Stimulated activated effector memory CD8-positive, alpha-beta T cell treated with anti-CD3 and anti-CD28 coated beads, Interleukin-12 subunit alpha, Interleukin-12 subunit beta, amount 100 ng/mL, for 72 hours (primary cell): ENCODE measurements at regions not wholly inside any gene's neighbourhood (a gene's known extent, or its start where the extent isn't known, plus 50 kb on each side); places are given as distances from the start of the nearest gene placed in this dataset.

ENCODE experiments used
- ATAC-seq: fragments of 150-1000 bp; cut with Tn5 transposase; 2 replicates; pipeline ENCODE4 v1.10.0; 2021
- DNase-seq, 2 donors: peaks; one replicate each; pipeline ENCODE4 v3.0.0; 2021 to 2022; ENCODE audit warnings: low spot score in 2 of 2
- H3K27ac Mint-ChIP-seq: one replicate; pipeline ENCODE4 v1.8.0; 2022; ENCODE audit warnings: mild to moderate bottlenecking, mixed read lengths
- H3K36me3 Mint-ChIP-seq: one replicate; pipeline ENCODE4 v1.8.0; 2022; ENCODE audit warnings: mild to moderate bottlenecking, mixed read lengths
- H3K4me1 Mint-ChIP-seq: one replicate; pipeline ENCODE4 v1.8.0; 2022; ENCODE audit warnings: mixed read lengths
- H3K4me3 Mint-ChIP-seq: one replicate; pipeline ENCODE4 v1.8.0; 2022; ENCODE audit warnings: mild to moderate bottlenecking, mixed read lengths
- H3K9me3 Mint-ChIP-seq: one replicate; pipeline ENCODE4 v1.8.0; 2022; ENCODE audit warnings: mixed read lengths

- H3K36me3 Mint-ChIP-seq, result no peaks in the 10 kb centered on the region
- no peaks in the 10 kb centered on the region for H3K4me1 Mint-ChIP-seq
- no peak for DNase-seq
- no peak overlapping the region for H3K4me3 Mint-ChIP-seq
- H3K9me3 Mint-ChIP-seq, result no peaks in the 10 kb centered on the region
- no peak for ATAC-seq
- no peak overlapping the region for H3K27ac Mint-ChIP-seq
Measured at GRCh38 chr22:48321986-48322545, 1505.6 kb downstream of the BRD1 start.

GRCh38 chr22:48320683-48321451 is 1506.8 kb downstream of the BRD1 start:
- H3K27ac Mint-ChIP-seq, result no peak overlapping the region
- no peaks in the 10 kb centered on the region for H3K4me1 Mint-ChIP-seq
- DNase-seq (no peak), ATAC-seq (no peak)
- no peaks in the 10 kb centered on the region for H3K36me3 Mint-ChIP-seq
- H3K4me3 Mint-ChIP-seq, result no peak overlapping the region
- H3K9me3 Mint-ChIP-seq, result no peaks in the 10 kb centered on the region

GRCh38 chr22:48320048-48320682 is 1507.5 kb downstream of the BRD1 start:
- Mint-ChIP-seq H3K4me3 (no peak overlapping the region), H3K27ac (no peak overlapping the region), H3K4me1 (no peaks in the 10 kb centered on the region), H3K9me3 (no peaks in the 10 kb centered on the region), H3K36me3 (no peaks in the 10 kb centered on the region)
- ATAC-seq (no peak), DNase-seq (no peak)

- no peak for ATAC-seq
- DNase-seq, result no peak
- Mint-ChIP-seq H3K36me3 (no peaks in the 10 kb centered on the region), H3K4me1 (no peaks in the 10 kb centered on the region), H3K9me3 (no peaks in the 10 kb centered on the region), H3K27ac (no peak overlapping the region), H3K4me3 (no peak overlapping the region)
Measured at GRCh38 chr22:48319321-48320047, 1508.2 kb downstream of the BRD1 start.

GRCh38 chr22:48318575-48319320 is 1508.9 kb downstream of the BRD1 start:
- DNase-seq, result no peak
- Mint-ChIP-seq H3K27ac (no peak overlapping the region), H3K9me3 (no peaks in the 10 kb centered on the region), H3K36me3 (no peaks in the 10 kb centered on the region), H3K4me3 (no peak overlapping the region), H3K4me1 (no peaks in the 10 kb centered on the region)
- ATAC-seq, result no peak

GRCh38 chr22:48318173-48318572 is 1509.5 kb downstream of the BRD1 start:
- Mint-ChIP-seq H3K9me3 (peaks cover 5% of the 10 kb centered on the region), H3K4me1 (no peaks in the 10 kb centered on the region), H3K4me3 (no peak overlapping the region), H3K36me3 (no peaks in the 10 kb centered on the region), H3K27ac (no peak overlapping the region)
- ATAC-seq (no peak), DNase-seq (no peak)

- H3K4me1 Mint-ChIP-seq, result no peaks in the 10 kb centered on the region
- H3K36me3 Mint-ChIP-seq, result no peaks in the 10 kb centered on the region
- ATAC-seq, result peak; percentile 19
- H3K4me3 Mint-ChIP-seq, result no peak overlapping the region
- DNase-seq, result no peak
- H3K27ac Mint-ChIP-seq, result no peak overlapping the region
- peaks cover 8% of the 10 kb centered on the region for H3K9me3 Mint-ChIP-seq
Measured at GRCh38 chr22:48316257-48317250, 1511.1 kb downstream of the BRD1 start.

GRCh38 chr22:48315439-48316256 is 1512.0 kb downstream of the BRD1 start:
- no peak for ATAC-seq
- Mint-ChIP-seq H3K4me3 (no peak overlapping the region), H3K9me3 (peaks cover 11% of the 10 kb centered on the region)

GRCh38 chr22:48314073-48314472 is 1513.6 kb downstream of the BRD1 start:
- ATAC-seq (no peak), DNase-seq (no peak)
- Mint-ChIP-seq H3K4me1 (no peaks in the 10 kb centered on the region), H3K9me3 (peaks cover 11% of the 10 kb centered on the region), H3K27ac (no peak overlapping the region), H3K4me3 (no peak overlapping the region), H3K36me3 (no peaks in the 10 kb centered on the region)

More at GRCh38 chr22:48315439-48316256, 1512.0 kb downstream of the BRD1 start:
- no peaks in the 10 kb centered on the region for H3K36me3 Mint-ChIP-seq
- no peak overlapping the region for H3K27ac Mint-ChIP-seq
- no peaks in the 10 kb centered on the region for H3K4me1 Mint-ChIP-seq
- no peak for DNase-seq

- no peak for ATAC-seq
- peaks cover 11% of the 10 kb centered on the region for H3K9me3 Mint-ChIP-seq
Measured at GRCh38 chr22:48313175-48313830, 1514.4 kb downstream of the BRD1 start.

GRCh38 chr22:48310740-48311139 is 1516.9 kb downstream of the BRD1 start:
- Mint-ChIP-seq H3K4me1 (no peaks in the 10 kb centered on the region), H3K36me3 (no peaks in the 10 kb centered on the region), H3K4me3 (no peak overlapping the region), H3K9me3 (peaks cover 11% of the 10 kb centered on the region), H3K27ac (no peak overlapping the region)
- ATAC-seq, result no peak
- DNase-seq, result no peak

More at GRCh38 chr22:48313175-48313830, 1514.4 kb downstream of the BRD1 start:
- no peak overlapping the region for H3K4me3 Mint-ChIP-seq
- no peak for DNase-seq
- H3K36me3 Mint-ChIP-seq, result no peaks in the 10 kb centered on the region
- H3K27ac Mint-ChIP-seq, result no peak overlapping the region
- no peaks in the 10 kb centered on the region for H3K4me1 Mint-ChIP-seq

- H3K27ac Mint-ChIP-seq, result no peak overlapping the region
- DNase-seq (no peak), ATAC-seq (no peak)
- peaks cover 11% of the 10 kb centered on the region for H3K9me3 Mint-ChIP-seq
- no peaks in the 10 kb centered on the region for H3K36me3 Mint-ChIP-seq
- no peak overlapping the region for H3K4me3 Mint-ChIP-seq
- no peaks in the 10 kb centered on the region for H3K4me1 Mint-ChIP-seq
Measured at GRCh38 chr22:48310289-48310688, 1517.4 kb downstream of the BRD1 start.

GRCh38 chr22:48309836-48310235 is 1517.8 kb downstream of the BRD1 start:
- ATAC-seq (no peak), DNase-seq (no peak)
- H3K4me1 Mint-ChIP-seq, result no peaks in the 10 kb centered on the region

More at GRCh38 chr22:48309836-48310235, 1517.8 kb downstream of the BRD1 start:
- H3K4me3 Mint-ChIP-seq, result no peak overlapping the region
- H3K9me3 Mint-ChIP-seq, result peaks cover 11% of the 10 kb centered on the region
- H3K36me3 Mint-ChIP-seq, result no peaks in the 10 kb centered on the region
- no peak overlapping the region for H3K27ac Mint-ChIP-seq
